Stimulated activated CD8-positive, alpha-beta memory T cell treated with anti-CD3 and anti-CD28 coated beads, Interleukin-12 subunit alpha, Interleukin-12 subunit beta, amount 100 ng/mL, for 24 hours (primary cell): ENCODE measurements at regions not wholly inside any gene's neighbourhood (a gene's known extent, or its start where the extent isn't known, plus 50 kb on each side); places are given as distances from the start of the nearest gene placed in this dataset.

Experiments
- DNase-seq: peaks from one replicate; pipeline ENCODE4 v3.0.0-alpha.2; 2020; ENCODE audit errors: extremely low read depth

GRCh38 chr6:14713008-14713960, 532.6 kb upstream of the JARID2 start:
- no peak for DNase-seq

GRCh38 chr6:14713966-14714631, 531.8 kb upstream of the JARID2 start:
- no peak for DNase-seq

- DNase-seq, result no peak
Measured at GRCh38 chr6:14715076-14715475, 530.8 kb upstream of the JARID2 start.

GRCh38 chr6:14716499-14717146, 529.2 kb upstream of the JARID2 start:
- no peak for DNase-seq

- DNase-seq, result no peak
Measured at GRCh38 chr6:14717307-14717706, 528.6 kb upstream of the JARID2 start.

GRCh38 chr6:14718861-14719260, 527.0 kb upstream of the JARID2 start:
- DNase-seq, result no peak

GRCh38 chr6:14719270-14719669, 526.6 kb upstream of the JARID2 start:
- DNase-seq, result no peak

GRCh38 chr6:14720411-14721102, 525.3 kb upstream of the JARID2 start:
- DNase-seq, result no peak

GRCh38 chr6:14721103-14721758, 524.6 kb upstream of the JARID2 start:
- no peak for DNase-seq

- no peak for DNase-seq
Measured at GRCh38 chr6:14722001-14722562, 523.8 kb upstream of the JARID2 start.

- DNase-seq, result no peak
Measured at GRCh38 chr6:14722704-14723103, 523.2 kb upstream of the JARID2 start.

GRCh38 chr6:14723535-14724086, 522.3 kb upstream of the JARID2 start:
- DNase-seq, result no peak

- no peak for DNase-seq
Measured at GRCh38 chr6:14724549-14724948, 521.3 kb upstream of the JARID2 start.

GRCh38 chr6:14726816-14727493, 518.9 kb upstream of the JARID2 start:
- DNase-seq, result no peak

GRCh38 chr6:14727494-14728395, 518.1 kb upstream of the JARID2 start:
- no peak for DNase-seq

- no peak for DNase-seq
Measured at GRCh38 chr6:14728396-14729024, 517.4 kb upstream of the JARID2 start.

GRCh38 chr6:14729129-14729871, 516.6 kb upstream of the JARID2 start:
- DNase-seq, result no peak

GRCh38 chr6:14730654-14731053, 515.2 kb upstream of the JARID2 start:
- no peak for DNase-seq
